Liver (tissue), 8 donors: ENCODE measurements at regions not wholly inside any gene's neighbourhood (a gene's known extent, or its start where the extent isn't known, plus 50 kb on each side); places are given as distances from the start of the nearest gene placed in this dataset.

Experiments used
- DNase-seq: peaks from one replicate; pipeline ENCODE4 v3.0.0-alpha.2; 2017; ENCODE audit warnings: low spot score
- H3K27ac ChIP-seq, 2 donors: one replicate each; pipeline ENCODE4 v1.7.0; 2013; ENCODE audit warnings: inconsistent platforms in 2 of 2, low read length in 2 of 2, control low read depth in 1 of 2, low read depth in 1 of 2, mild to moderate bottlenecking in 1 of 2
- H3K27me3 ChIP-seq, 4 donors: one replicate each; pipeline versions ENCODE4 v1.6.1 to v1.7.0; 2013; ENCODE audit warnings: low read length in 3 of 4, inconsistent platforms in 1 of 4, mild to moderate bottlenecking in 1 of 4, moderate library complexity in 1 of 4; ENCODE audit not compliant: control insufficient read depth in 4 of 4, insufficient read depth in 4 of 4
- H3K36me3 ChIP-seq, 4 donors: one replicate each; pipeline versions ENCODE4 v1.6.1 to v1.7.0; 2013; ENCODE audit warnings: low read length in 3 of 4, mild to moderate bottlenecking in 3 of 4, low read depth in 1 of 4, moderate library complexity in 1 of 4; ENCODE audit not compliant: control insufficient read depth in 4 of 4, insufficient read depth in 3 of 4
- H3K4me1 ChIP-seq, 4 donors: one replicate each; pipeline versions ENCODE4 v1.6.1 to v1.7.0; 2013; ENCODE audit warnings: low read length in 3 of 4, mild to moderate bottlenecking in 3 of 4, moderate library complexity in 1 of 4; ENCODE audit not compliant: control insufficient read depth in 4 of 4, insufficient read depth in 4 of 4
- H3K4me3 ChIP-seq, 3 donors: one replicate each; pipeline versions ENCODE4 v1.6.1 to v1.7.0; 2013; ENCODE audit warnings: low read length in 3 of 3, control low read depth in 1 of 3, low read depth in 1 of 3, mild to moderate bottlenecking in 1 of 3
- H3K9ac ChIP-seq, 2 donors: one replicate each; pipeline ENCODE4 v1.7.0; 2013; ENCODE audit warnings: low read length in 2 of 2, mild to moderate bottlenecking in 2 of 2, moderate library complexity in 2 of 2, control low read depth in 1 of 2, low read depth in 1 of 2
- H3K9me3 ChIP-seq, 4 donors: one replicate each; pipeline versions ENCODE4 v1.6.1 to v1.7.0; 2013; ENCODE audit warnings: low read length in 3 of 4; ENCODE audit not compliant: control insufficient read depth in 4 of 4
- ATF3 ChIP-seq: IDR thresholded peaks from 2 replicates; pipeline ENCODE4 v1.6.1; 2016; ENCODE audit warnings: antibody characterized with exemption
- EGR1 ChIP-seq, 2 donors: IDR thresholded peaks; 2 replicates each; pipeline ENCODE4 v1.6.1; 2016 to 2018; ENCODE audit warnings: antibody characterized with exemption in 2 of 2, low read depth in 2 of 2
- FOXA2 ChIP-seq: IDR thresholded peaks from 2 replicates; pipeline ENCODE4 v1.6.1; 2016; ENCODE audit warnings: antibody characterized with exemption
- GABPA ChIP-seq, 2 donors: IDR thresholded peaks in 1 of 2; conservative IDR thresholded peaks in 1 of 2; 2 replicates each; pipeline ENCODE4 v1.6.1; 2016; ENCODE audit warnings: antibody characterized with exemption in 2 of 2, mild to moderate bottlenecking in 1 of 2, moderate library complexity in 1 of 2
- HNF4A ChIP-seq, 2 donors: conservative IDR thresholded peaks; 2 replicates each; pipeline ENCODE4 v1.6.1; 2016; ENCODE audit warnings: antibody characterized with exemption in 2 of 2, mild to moderate bottlenecking in 2 of 2
- JUND ChIP-seq, 2 donors: IDR thresholded peaks; 2 replicates each; pipeline ENCODE4 v1.6.1; 2016; ENCODE audit warnings: antibody characterized with exemption in 2 of 2
- NR2F2 ChIP-seq: IDR thresholded peaks from 2 replicates; pipeline ENCODE4 v1.6.1; 2016; ENCODE audit warnings: antibody characterized with exemption
- RAD21 ChIP-seq, 2 donors: IDR thresholded peaks; 2 replicates each; pipeline ENCODE4 v1.6.1; 2016; ENCODE audit warnings: antibody characterized with exemption in 2 of 2, mild to moderate bottlenecking in 2 of 2
- RXRA ChIP-seq, 2 donors: IDR thresholded peaks; 2 replicates each; pipeline ENCODE4 v1.6.1; 2017 to 2018; ENCODE audit warnings: antibody characterized with exemption in 2 of 2, mild to moderate bottlenecking in 1 of 2
- SP1 ChIP-seq: IDR thresholded peaks from 2 replicates; pipeline ENCODE4 v1.6.1; 2018; ENCODE audit warnings: antibody characterized with exemption, mild to moderate bottlenecking
- TAF1 ChIP-seq: conservative IDR thresholded peaks from 2 replicates; pipeline ENCODE4 v1.6.1; 2016; ENCODE audit warnings: antibody characterized with exemption, mild to moderate bottlenecking
- WGBS: extraction: QIAGEN DNeasy Blood & Tissue Kit; methylation state at CpG from one replicate; pipeline ENCODE4 v1.1.7; 2013; 5-methylcytosine and 5-hydroxymethylcytosine counted together
- TF ChIP-seq, protein P1 (sequence below): fragments of 150-350 bp; IDR thresholded peaks from 2 replicates; pipeline ENCODE4 v1.5.1; 2017; ENCODE audit warnings: improper control_type of control experiment, low read depth, low read length; ENCODE audit not compliant: missing input control
- donor health status: healthy.
- donor health status: healthy.
- donor health status: healthy.
- donor health status: healthy.
- donor health status: healthy.

GRCh38 chr15:52879145-52879544 lies 89.0 kb upstream of the ONECUT1 start:
- Histone ChIP-seq H3K4me1 (no peaks in the 10 kb centered on the region), H3K27me3 (no peaks in the 10 kb centered on the region), H3K9ac (no peak overlapping the region), H3K27ac (no peak overlapping the region), H3K9me3 (no peaks in the 10 kb centered on the region), H3K36me3 (no peaks in the 10 kb centered on the region), H3K4me3 (no peak overlapping the region)
- DNase-seq = no peak
- WGBS = 22% methylated on average over 4 of the region's 4 CpGs
- TF ChIP-seq, protein P1, sequence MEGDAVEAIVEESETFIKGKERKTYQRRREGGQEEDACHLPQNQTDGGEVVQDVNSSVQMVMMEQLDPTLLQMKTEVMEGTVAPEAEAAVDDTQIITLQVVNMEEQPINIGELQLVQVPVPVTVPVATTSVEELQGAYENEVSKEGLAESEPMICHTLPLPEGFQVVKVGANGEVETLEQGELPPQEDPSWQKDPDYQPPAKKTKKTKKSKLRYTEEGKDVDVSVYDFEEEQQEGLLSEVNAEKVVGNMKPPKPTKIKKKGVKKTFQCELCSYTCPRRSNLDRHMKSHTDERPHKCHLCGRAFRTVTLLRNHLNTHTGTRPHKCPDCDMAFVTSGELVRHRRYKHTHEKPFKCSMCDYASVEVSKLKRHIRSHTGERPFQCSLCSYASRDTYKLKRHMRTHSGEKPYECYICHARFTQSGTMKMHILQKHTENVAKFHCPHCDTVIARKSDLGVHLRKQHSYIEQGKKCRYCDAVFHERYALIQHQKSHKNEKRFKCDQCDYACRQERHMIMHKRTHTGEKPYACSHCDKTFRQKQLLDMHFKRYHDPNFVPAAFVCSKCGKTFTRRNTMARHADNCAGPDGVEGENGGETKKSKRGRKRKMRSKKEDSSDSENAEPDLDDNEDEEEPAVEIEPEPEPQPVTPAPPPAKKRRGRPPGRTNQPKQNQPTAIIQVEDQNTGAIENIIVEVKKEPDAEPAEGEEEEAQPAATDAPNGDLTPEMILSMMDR = no peak
- TF ChIP-seq RXRA (IDR thresholded peaks at IDR 0.05) (peak; percentile 67 to 80), RAD21 (IDR thresholded peaks at IDR 0.05) (peak in 1 of 2 donors; percentile 23), HNF4A (conservative IDR thresholded peaks at IDR 0.05) (peak; percentile 16 to 23)

GRCh38 chr15:52876991-52877663 lies 87.0 kb upstream of the ONECUT1 start:
- H3K27me3 ChIP-seq = no peaks in the 10 kb centered on the region
- no peak overlapping the region for H3K27ac ChIP-seq
- no peak overlapping the region for H3K4me3 ChIP-seq
- 69% methylated on average over 5 of the region's 5 CpGs for WGBS
- no peaks in the 10 kb centered on the region for H3K36me3 ChIP-seq
- TF ChIP-seq GABPA (IDR thresholded peaks at IDR 0.05 in 1 of 2, conservative IDR thresholded peaks at IDR 0.05 in 1 of 2) (no peak), ATF3 (no peak), TAF1 (no peak), FOXA2 (no peak), JUND (IDR thresholded peaks at IDR 0.05) (no peak), HNF4A (conservative IDR thresholded peaks at IDR 0.05) (no peak), SP1 (no peak), NR2F2 (no peak), EGR1 (IDR thresholded peaks at IDR 0.05; ENCODE audit: low read depth in 2 of 2) (no peak)
- TF ChIP-seq, protein P1 = no peak
- H3K4me1 ChIP-seq = no peaks in the 10 kb centered on the region
- no peaks in the 10 kb centered on the region for H3K9me3 ChIP-seq
- no peak for DNase-seq
- H3K9ac ChIP-seq = no peak overlapping the region
